ENCODE measurements at regions not wholly inside any gene's neighbourhood (a gene's known extent, or its start where the extent isn't known, plus 50 kb on each side); places are given as distances from the start of the nearest gene placed in this dataset.

- ChIA-PET POLR2A (no interaction called here), CTCF (ENCODE audit: low intra/inter-chr PET ratio, low total read pairs) (no interaction called here)
- BruUV-seq (replicated peaks) = no TSS peak
- intact Hi-C loops (cut with micrococcal nuclease; ENCODE audit: unreplicated experiment) = no loop called here
- in situ Hi-C loops (cut with HindIII; ENCODE audit: extremely low pct_ligation_motif_present, low pct_unique_long_range_greater_than_20kb) = loop anchor here (25.0 kb wide), 1 partner anchor 1403 kb away; no protein-coding TSS in a partner anchor
- Histone ChIP-seq H3K9ac (ENCODE audit: insufficient read depth, low read depth, low read length) (no peak overlapping the region), H3K4me1 (ENCODE audit: insufficient read depth, low read length) (no peaks in the 10 kb centered on the region), H3K27me3 (ENCODE audit: control insufficient read depth in 1 of 2, insufficient read depth in 2 of 2, low read length in 2 of 2) (no peaks in the 10 kb centered on the region), H2AFZ (ENCODE audit: low read length) (no peak overlapping the region), H3K4me2 (ENCODE audit: low read depth, low read length) (no peak overlapping the region), H3K36me3 (replicated peaks in 1 of 2; ENCODE audit: control insufficient read depth in 1 of 2, insufficient read depth in 2 of 2, low read length in 2 of 2) (no peaks in the 10 kb centered on the region), H3K4me3 (replicated peaks in 1 of 3; ENCODE audit: insufficient read depth in 1 of 3, low read depth in 2 of 3, low read length in 3 of 3) (no peak overlapping the region), H3K27ac (ENCODE audit: extremely low read length, insufficient read depth, low read length) (no peak overlapping the region), H3K9me3 (ENCODE audit: low read length) (0 out of 2 replicates have a peak, but pooled peaks cover 8% of the 10 kb centered on the region), H3K79me2 (ENCODE audit: insufficient read depth, low read length) (no peaks in the 10 kb centered on the region), H4K20me1 (ENCODE audit: insufficient read depth, low read length) (no peaks in the 10 kb centered on the region)
- TF ChIP-seq ZNF841 (CRISPR knock-in tag; IDR thresholded peaks at IDR 0.05; ENCODE audit: borderline replicate concordance) (no peak), CHCHD3 (CRISPR knock-in tag; IDR thresholded peaks at IDR 0.05) (no peak), ZKSCAN5 (CRISPR knock-in tag; IDR thresholded peaks at IDR 0.05) (no peak), RBM22 (optimal IDR thresholded peaks at IDR 0.05; ENCODE audit: low read length) (no peak), ZNF660 (CRISPR knock-in tag; IDR thresholded peaks at IDR 0.05; ENCODE audit: borderline replicate concordance, low read depth) (no peak), ZNF839 (CRISPR knock-in tag; IDR thresholded peaks at IDR 0.05; ENCODE audit: borderline replicate concordance) (no peak), ARHGAP35 (CRISPR knock-in tag; IDR thresholded peaks at IDR 0.05; ENCODE audit: borderline replicate concordance) (no peak), PAX8 (CRISPR knock-in tag; IDR thresholded peaks at IDR 0.05; ENCODE audit: borderline replicate concordance) (no peak), ZNF558 (CRISPR knock-in tag; IDR thresholded peaks at IDR 0.05; ENCODE audit: borderline replicate concordance) (no peak), SOX5 (CRISPR knock-in tag; IDR thresholded peaks at IDR 0.05; ENCODE audit: borderline replicate concordance) (no peak), SIN3B (IDR thresholded peaks at IDR 0.05; ENCODE audit: low read length) (no peak), RBM39 (IDR thresholded peaks at IDR 0.05; ENCODE audit: low read depth, low read length, poor library complexity, severe bottlenecking) (no peak), MBNL3 (CRISPR knock-in tag; conservative IDR thresholded peaks at IDR 0.05) (no peak), BORCS8-MEF2B (CRISPR knock-in tag; IDR thresholded peaks at IDR 0.05) (no peak), KLF16 (CRISPR knock-in tag; IDR thresholded peaks at IDR 0.05) (no peak), THAP8 (CRISPR knock-in tag; IDR thresholded peaks at IDR 0.05; ENCODE audit: borderline replicate concordance) (no peak), ZNF556 (CRISPR knock-in tag; IDR thresholded peaks at IDR 0.05; ENCODE audit: borderline replicate concordance) (no peak), ZFP36L2 (CRISPR knock-in tag; IDR thresholded peaks at IDR 0.05) (no peak), ARNTL (CRISPR knock-in tag; IDR thresholded peaks at IDR 0.05) (no peak), HMG20B (CRISPR knock-in tag; conservative IDR thresholded peaks at IDR 0.05) (no peak)
- DNase-seq (ENCODE audit: low spot score) (no peak), FAIRE-seq (no peak), ATAC-seq (0 out of 3 replicates have a peak, but pooled peaks have one; percentile 35)
- 51% methylated on average over 5 of the region's 8 CpGs for WGBS (ENCODE audit: low lambda C conversion rate)
Measured at GRCh38 chr13:92959790-92960189, 266.8 kb upstream of the GPC6 start.

Data from HepG2 (cell line).